ENCODE measurements at regions not wholly inside any gene's neighbourhood (a gene's known extent, or its start where the extent isn't known, plus 50 kb on each side); places are given as distances from the start of the nearest gene placed in this dataset.

DNA sequence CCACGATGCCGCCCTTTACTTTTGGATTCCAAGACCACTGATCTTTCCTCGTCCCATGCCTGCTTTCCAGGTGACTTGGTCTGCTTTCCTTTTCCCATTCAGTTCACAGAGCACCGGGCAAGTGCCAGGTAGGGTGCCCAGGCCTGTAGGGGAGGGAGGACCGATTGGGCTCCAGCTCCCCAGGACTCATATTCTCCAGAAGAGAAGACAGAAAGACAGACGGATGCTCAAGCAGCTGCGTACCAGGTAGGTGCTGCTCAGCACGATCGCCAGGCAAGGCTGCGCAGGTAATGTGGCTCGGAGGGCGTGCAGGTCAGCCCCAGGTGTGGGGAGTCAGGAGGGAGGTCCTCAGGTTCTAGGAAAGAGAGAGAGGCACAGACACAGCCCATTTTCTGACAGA lies 67.5 kb upstream of the ZNF423 start:
- intact Hi-C loops (cut with micrococcal nuclease) = no loop called here
- H3K36me3 Mint-ChIP-seq (ENCODE audit: low read depth) = no peaks in the 10 kb centered on the region
- no peak overlapping the region for H3K4me3 Mint-ChIP-seq
- ChIA-PET POLR2A (no interaction called here), CTCF (interaction anchor here (1.1 to 3.3 kb wide), 4 partner anchors 46 to 515 kb away, joined by 3 to 20 read pairs (median 6); no protein-coding TSS in a partner anchor)
- no peaks in the 10 kb centered on the region for H3K9me3 Mint-ChIP-seq
- H3K27me3 Mint-ChIP-seq = peaks cover 7% of the 10 kb centered on the region
- no peak overlapping the region for H3K27ac Mint-ChIP-seq
- H3K4me1 Mint-ChIP-seq (ENCODE audit: low read depth) = no peaks in the 10 kb centered on the region
- ATAC-seq (no peak), DNase-seq (no peak)
- no peak for TF ChIP-seq CTCF (IDR thresholded peaks at IDR 0.05)

- ATAC-seq (no peak), DNase-seq (no peak)
- Mint-ChIP-seq H3K9me3 (no peaks in the 10 kb centered on the region), H3K4me1 (ENCODE audit: low read depth) (no peaks in the 10 kb centered on the region), H3K4me3 (no peak overlapping the region), H3K27ac (no peak overlapping the region), H3K27me3 (peaks cover 8% of the 10 kb centered on the region), H3K36me3 (ENCODE audit: low read depth) (no peaks in the 10 kb centered on the region)
- no peak for TF ChIP-seq CTCF (IDR thresholded peaks at IDR 0.05)
- POLR2A ChIA-PET = no interaction called here
- CTCF ChIA-PET = interaction anchor here (1.4 to 3.3 kb wide), 2 partner anchors 66 to 143 kb away, joined by 3 to 20 read pairs; no protein-coding TSS in a partner anchor
- intact Hi-C loops (cut with micrococcal nuclease) = no loop called here
These were observed 68.2 kb upstream of the ZNF423 start for GRCh38 chr16:49924078-49924477.

DNA sequence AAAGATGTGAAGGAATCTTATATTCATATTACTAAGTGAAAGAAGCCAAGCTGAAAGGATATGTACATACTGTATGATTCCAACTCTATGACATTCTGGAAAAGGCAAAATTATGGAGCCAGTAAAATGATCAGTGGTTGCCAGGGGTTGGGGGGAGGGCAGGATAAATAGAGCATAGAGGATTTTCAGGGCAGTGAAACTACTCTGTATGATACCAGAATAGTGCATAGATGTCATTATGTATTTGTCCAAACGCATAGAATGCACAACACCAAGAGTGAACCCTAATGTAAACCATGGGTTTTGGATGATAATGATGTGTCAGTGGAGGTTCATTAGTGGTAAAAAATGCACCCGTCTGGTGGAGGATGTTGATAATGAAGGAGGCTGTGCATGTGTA lies 71.0 kb upstream of the ZNF423 start:
- ATAC-seq = no peak

DNA sequence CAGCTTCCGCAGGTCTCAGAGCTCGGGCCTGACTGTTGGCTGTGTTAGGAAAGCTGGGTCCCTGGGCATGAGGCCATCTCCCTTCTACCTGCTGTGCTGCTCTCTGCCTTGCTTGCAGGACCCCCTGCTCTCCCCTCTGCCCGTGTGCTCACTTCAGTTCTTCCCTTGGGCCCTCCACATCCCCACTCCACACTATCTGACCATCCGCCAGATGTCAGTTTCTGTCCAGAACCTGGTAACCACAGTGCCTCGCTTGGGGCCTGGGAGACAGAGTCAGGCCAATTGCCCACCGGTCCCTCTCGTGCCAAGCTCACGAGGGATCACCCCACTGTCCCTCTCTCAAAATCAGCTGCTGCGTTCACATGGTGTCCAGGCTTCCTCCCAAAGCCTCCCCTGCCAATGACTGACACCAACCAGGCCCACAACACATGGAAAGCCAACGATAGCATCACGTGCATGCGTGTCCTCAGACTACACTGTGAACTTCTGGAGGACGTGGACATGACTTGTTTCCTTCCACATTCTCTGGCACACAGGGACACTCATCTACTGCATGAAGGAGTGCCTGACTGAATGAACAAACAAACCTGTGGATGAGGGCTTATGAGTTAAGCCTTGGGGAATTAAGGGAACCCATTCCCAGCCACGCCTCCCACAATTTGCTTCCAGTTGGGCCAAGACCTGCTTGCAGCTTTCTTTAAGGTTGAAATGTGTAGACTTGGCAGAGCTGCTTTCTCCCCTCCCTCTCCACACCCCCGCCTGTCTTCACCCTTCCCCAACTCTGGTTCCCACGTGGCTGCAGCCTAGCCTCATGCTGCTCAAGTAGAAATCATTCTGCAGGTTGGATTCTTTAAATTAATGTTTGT lies 72.5 kb upstream of the ZNF423 start:
- intact Hi-C loops (cut with micrococcal nuclease) = no loop called here
- no peak for TF ChIP-seq CTCF (IDR thresholded peaks at IDR 0.05)
- no peaks in the 10 kb centered on the region for H3K9me3 Mint-ChIP-seq
- DNase-seq (no peak), ATAC-seq (no peak)
- no peaks in the 10 kb centered on the region for H3K36me3 Mint-ChIP-seq (ENCODE audit: low read depth)
- no peak overlapping the region for H3K27ac Mint-ChIP-seq
- no peak overlapping the region for H3K4me3 Mint-ChIP-seq
- ChIA-PET POLR2A (no interaction called here), CTCF (interaction anchor here (2.3 kb wide), 1 partner anchor 51 kb away, joined by 6 read pairs; no protein-coding TSS in a partner anchor)
- peaks cover 10% of the 10 kb centered on the region for H3K27me3 Mint-ChIP-seq
- H3K4me1 Mint-ChIP-seq (ENCODE audit: low read depth) = no peaks in the 10 kb centered on the region

More for the DNA sequence above, 71.0 kb upstream of the ZNF423 start:
- Mint-ChIP-seq H3K27ac (no peak overlapping the region), H3K9me3 (no peaks in the 10 kb centered on the region), H3K4me1 (ENCODE audit: low read depth) (no peaks in the 10 kb centered on the region), H3K27me3 (peaks cover 8% of the 10 kb centered on the region), H3K36me3 (ENCODE audit: low read depth) (no peaks in the 10 kb centered on the region), H3K4me3 (no peak overlapping the region)
- DNase-seq = no peak
- ChIA-PET POLR2A (no interaction called here), CTCF (no interaction called here)
- intact Hi-C loops (cut with micrococcal nuclease) = no loop called here
- TF ChIP-seq CTCF (IDR thresholded peaks at IDR 0.05) = no peak

- DNase-seq = no peak
- no peak for ATAC-seq
- ChIA-PET POLR2A (interaction anchor here (0.7 kb wide), 1 partner anchor 1601 kb away, joined by 3 read pairs; no protein-coding TSS in a partner anchor), CTCF (interaction anchor here (2.3 kb wide), 1 partner anchor 53 kb away, joined by 6 read pairs; no protein-coding TSS in a partner anchor)
- Mint-ChIP-seq H3K27ac (no peak overlapping the region), H3K27me3 (peaks cover 9% of the 10 kb centered on the region), H3K9me3 (no peaks in the 10 kb centered on the region), H3K36me3 (ENCODE audit: low read depth) (no peaks in the 10 kb centered on the region), H3K4me3 (no peak overlapping the region), H3K4me1 (ENCODE audit: low read depth) (no peaks in the 10 kb centered on the region)
- intact Hi-C loops (cut with micrococcal nuclease) = no loop called here
- no peak for TF ChIP-seq CTCF (IDR thresholded peaks at IDR 0.05)
These were observed 73.7 kb upstream of the ZNF423 start for GRCh38 chr16:49929626-49930025.

Measured in activated CD8-positive, alpha-beta T cell treated with anti-CD3 and anti-CD28 coated beads for 36 hours (primary cell).